ENCODE measurements at regions not wholly inside any gene's neighbourhood (a gene's known extent, or its start where the extent isn't known, plus 50 kb on each side); places are given as distances from the start of the nearest gene placed in this dataset.

GRCh38 chr12:123100882-123101281 is 50.0 kb downstream of the PITPNM2 start:
- no peak for DNase-seq

GRCh38 chr12:123100450-123100849 is 50.4 kb downstream of the PITPNM2 start:
- DNase-seq: no peak

GRCh38 chr12:123099560-123100192 is 51.2 kb downstream of the PITPNM2 start:
- DNase-seq: peak; percentile 43

- no peak for DNase-seq
Measured at GRCh38 chr12:123098780-123099179, 52.1 kb downstream of the PITPNM2 start.

GRCh38 chr12:123097561-123098084 is 53.3 kb downstream of the PITPNM2 start:
- no peak for DNase-seq

GRCh38 chr12:123096741-123097140 is 54.1 kb downstream of the PITPNM2 start:
- no peak for DNase-seq

GRCh38 chr12:123096182-123096581 is 54.7 kb downstream of the PITPNM2 start:
- DNase-seq: no peak

GRCh38 chr12:123095078-123095881 is 55.6 kb downstream of the PITPNM2 start:
- peak; percentile 27 for DNase-seq

- peak; percentile 68 for DNase-seq
Measured at GRCh38 chr12:123094349-123095077, 56.4 kb downstream of the PITPNM2 start.

GRCh38 chr12:123092866-123093265 is 58.0 kb downstream of the PITPNM2 start:
- no peak for DNase-seq

GRCh38 chr12:123091230-123092150 is 59.4 kb downstream of the PITPNM2 start:
- DNase-seq: no peak

- DNase-seq: no peak
Measured at GRCh38 chr12:123089631-123090353, 61.1 kb downstream of the PITPNM2 start.

- DNase-seq: no peak
Measured at GRCh38 chr12:123089140-123089539, 61.8 kb downstream of the PITPNM2 start.

GRCh38 chr12:123085730-123086487 is 65.0 kb downstream of the PITPNM2 start:
- peak; percentile 57 for DNase-seq

- no peak for DNase-seq
Measured at GRCh38 chr12:123085066-123085465, 65.8 kb downstream of the PITPNM2 start.

GRCh38 chr12:123083661-123084571 is 67.0 kb downstream of the PITPNM2 start:
- no peak for DNase-seq

- no peak for DNase-seq
Measured at GRCh38 chr12:123080634-123081033, 70.3 kb downstream of the PITPNM2 start.

GRCh38 chr12:123078531-123079155 is 72.2 kb downstream of the PITPNM2 start:
- no peak for DNase-seq

- no peak for DNase-seq
Measured at GRCh38 chr12:123078120-123078465, 72.8 kb downstream of the PITPNM2 start.

Data from NCI-H510A treated with DMSO at 0.1 percent for 48 hours (cell line).